Right lobe of liver (tissue), 6 donors: ENCODE measurements at regions not wholly inside any gene's neighbourhood (a gene's known extent, or its start where the extent isn't known, plus 50 kb on each side); places are given as distances from the start of the nearest gene placed in this dataset.

Experiments
- ATAC-seq, 4 donors: fragments of 200-7000 bp; cut with Tn5 transposase; one replicate each; pipeline ENCODE4 v1.9.1; 2020; ENCODE audit warnings: mild to moderate bottlenecking in 4 of 4, moderate library complexity in 4 of 4
- DNase-seq, 3 donors: peaks; one replicate each; pipeline ENCODE4 v3.0.0-alpha.2; 2020
- H3K27ac ChIP-seq, 3 donors: fragments of 200-600 bp; one replicate each; pipeline ENCODE4 v1.8.0; 2022
- H3K27me3 ChIP-seq, 2 donors: fragments of 200-600 bp; one replicate each; pipeline ENCODE4 v1.8.0; 2022
- H3K36me3 ChIP-seq, 4 donors: fragments of 200-600 bp; sonication (generic) in 1 of 4; one replicate each; pipeline versions ENCODE4 v1.5.1 to v1.8.0; 2017 to 2022; ENCODE audit warnings: control low read depth in 1 of 4
- H3K4me1 ChIP-seq, 4 donors: fragments of 200-600 bp; sonication (generic) in 1 of 4; one replicate each; pipeline versions ENCODE4 v1.5.1 to v1.8.0; 2017 to 2022; ENCODE audit warnings: control low read depth in 1 of 4
- H3K4me3 ChIP-seq, 3 donors: fragments of 200-600 bp; one replicate each; pipeline ENCODE4 v1.8.0; 2022
- H3K9me3 ChIP-seq, 4 donors: fragments of 200-600 bp; sonication (generic) in 1 of 4; one replicate each; pipeline versions ENCODE4 v1.5.1 to v1.8.0; 2017 to 2022; ENCODE audit warnings: control low read depth in 1 of 4
- CTCF ChIP-seq, 4 donors: fragments of 200-600 bp in 3 of 4; fragments of 450-650 bp in 1 of 4; IDR thresholded peaks; one replicate each; pipeline versions ENCODE4 v1.5.1 to v1.8.0; 2016 to 2022; ENCODE audit warnings: antibody characterized with exemption in 4 of 4, mild to moderate bottlenecking in 2 of 4
- POLR2A ChIP-seq: fragments of 450-650 bp; IDR thresholded peaks from one replicate; pipeline ENCODE4 v1.6.1; 2017; ENCODE audit warnings: antibody characterized with exemption, mild to moderate bottlenecking
- WGBS: methylation state at CpG from one replicate; pipeline ENCODE4 v1.1.6; 2018; ENCODE audit warnings: low coverage, low lambda C conversion rate; ENCODE audit not compliant: insufficient coverage; ENCODE audit errors: missing lambda C conversion rate; 5-methylcytosine and 5-hydroxymethylcytosine counted together
- intact Hi-C, 2 donors: fragments of 100-400 bp; cut with DNase I; formaldehyde crosslinking; loops; one replicate each; pipeline versions ENCODE4 v1.11.2 to v1.14.1; 2022
- donor health status: DM: no; HTN: yes; CAD: no.
- donor health status: DM: no; HTN: no; CAD: no.
- donor health status: DM: no; HTN: no; CAD: no.
- donor health status: DM: no; HTN: yes; CAD: no.
- donor health status: DM: no; HTN: yes; CAD: no.

GRCh38 chr18:31247574-31248199 lies 70.3 kb upstream of the DSG1 start:
- ATAC-seq, result peak; percentile 3 to 37 (median 22)
- Histone ChIP-seq H3K4me1 (peaks cover 0 to 38% (median 14%) of the 10 kb centered on the region in 4 donors), H3K4me3 (no peak overlapping the region), H3K27ac (no peak overlapping the region), H3K9me3 (no peaks in the 10 kb centered on the region), H3K27me3 (no peaks in the 10 kb centered on the region), H3K36me3 (no peaks in the 10 kb centered on the region)
- no peak for TF ChIP-seq CTCF (IDR thresholded peaks at IDR 0.05)
- no peak for TF ChIP-seq POLR2A
- intact Hi-C loops, result no loop called here
- 29% methylated on average over 6 of the region's 6 CpGs for WGBS
- no peak for DNase-seq

- H3K4me1 ChIP-seq, result peaks cover 0 to 26% (median 6%) of the 10 kb centered on the region in 4 donors
- no peaks in the 10 kb centered on the region for H3K9me3 ChIP-seq
- intact Hi-C loops, result no loop called here
- DNase-seq (no peak), ATAC-seq (no peak)
- no peaks in the 10 kb centered on the region for H3K36me3 ChIP-seq
- TF ChIP-seq CTCF (IDR thresholded peaks at IDR 0.05), result no peak
- no peak for TF ChIP-seq POLR2A
- no peak overlapping the region for H3K27ac ChIP-seq
- H3K27me3 ChIP-seq, result no peaks in the 10 kb centered on the region
- no peak overlapping the region for H3K4me3 ChIP-seq
- WGBS, result 95% methylated on average over 5 of the region's 6 CpGs
Measured at GRCh38 chr18:31248783-31249521, 69.0 kb upstream of the DSG1 start.

GRCh38 chr18:31250902-31251301 lies 67.1 kb upstream of the DSG1 start:
- ATAC-seq, result peak in 1 of 4 donors; percentile 21
- H3K36me3 ChIP-seq, result no peaks in the 10 kb centered on the region
- TF ChIP-seq POLR2A, result no peak
- TF ChIP-seq CTCF (IDR thresholded peaks at IDR 0.05), result no peak
- no peaks in the 10 kb centered on the region for H3K9me3 ChIP-seq
- H3K4me1 ChIP-seq, result peaks cover 0 to 13% (median 0%) of the 10 kb centered on the region in 4 donors
- H3K27me3 ChIP-seq, result no peaks in the 10 kb centered on the region
- no peak for DNase-seq
- intact Hi-C loops, result no loop called here
- WGBS, result 81% methylated on average over 2 of the region's 2 CpGs
- no peak overlapping the region for H3K27ac ChIP-seq
- H3K4me3 ChIP-seq, result no peak overlapping the region

GRCh38 chr18:31252522-31252921 lies 65.4 kb upstream of the DSG1 start:
- peaks cover 0 to 13% (median 0%) of the 10 kb centered on the region in 4 donors for H3K4me1 ChIP-seq
- no peak overlapping the region for H3K27ac ChIP-seq
- TF ChIP-seq POLR2A (no peak), CTCF (IDR thresholded peaks at IDR 0.05) (no peak)
- H3K27me3 ChIP-seq, result no peaks in the 10 kb centered on the region
- no peak for DNase-seq
- H3K4me3 ChIP-seq, result no peak overlapping the region
- WGBS, result 86% methylated on average over 1 of the region's 1 CpG
- ATAC-seq, result no peak
- H3K9me3 ChIP-seq, result no peaks in the 10 kb centered on the region
- intact Hi-C loops, result no loop called here
- peaks cover 0 to 4% (median 0%) of the 10 kb centered on the region in 4 donors for H3K36me3 ChIP-seq
